WTC11 (cell line): ENCODE measurements at regions not wholly inside any gene's neighbourhood (a gene's known extent, or its start where the extent isn't known, plus 50 kb on each side); places are given as distances from the start of the nearest gene placed in this dataset.

Experiments used
- ESRRA ChIP-seq: sonication (generic); formaldehyde crosslinking; IDR thresholded peaks from 2 replicates; pipeline ENCODE4 v1.8.1; 2022; ENCODE audit warnings: mild to moderate bottlenecking, missing genetic modification reagents, borderline replicate concordance
- ZNF263 ChIP-seq: sonication (generic); formaldehyde crosslinking; IDR thresholded peaks from 2 replicates; pipeline ENCODE4 v1.8.1; 2022; ENCODE audit warnings: low read depth, mild to moderate bottlenecking, moderate library complexity, missing genetic modification reagents
- TF ChIP-seq, protein P1 (sequence below): sonication (generic); formaldehyde crosslinking; IDR thresholded peaks from 2 replicates; pipeline ENCODE4 v1.8.0; 2022; ENCODE audit warnings: mild to moderate bottlenecking, missing genetic modification reagents
- TF ChIP-seq, protein P2 (sequence below): sonication (generic); formaldehyde crosslinking; IDR thresholded peaks from 2 replicates; pipeline ENCODE4 v1.8.0; 2022; ENCODE audit warnings: missing genetic modification reagents
- TF ChIP-seq, protein P3 (sequence below): fragments of 250-450 bp; sonication (Bioruptor Pico); IDR thresholded peaks from 2 replicates; pipeline ENCODE4 v2.1.2; 2022; ENCODE audit warnings: mild to moderate bottlenecking, moderate library complexity

DNA sequence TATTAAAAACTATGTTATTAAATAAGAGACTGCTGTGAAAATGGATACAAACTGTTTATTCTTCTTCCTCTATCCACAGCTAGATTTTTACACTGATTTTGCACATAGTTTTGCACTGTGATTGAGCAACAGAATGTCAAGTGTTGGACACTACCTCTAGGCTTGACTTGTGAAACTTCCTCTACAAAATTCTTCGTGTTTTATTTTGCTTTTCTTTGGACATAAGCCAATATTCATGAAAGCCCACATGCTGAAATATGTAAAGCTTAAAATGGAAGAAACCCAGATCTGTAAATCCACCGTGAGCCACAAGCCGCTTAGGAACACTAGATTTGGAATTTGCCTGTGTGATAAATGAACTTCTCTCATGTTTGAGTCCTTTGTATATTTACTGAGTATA, 849.4 kb downstream of the FSTL5 start:
- TF ChIP-seq, protein P1, sequence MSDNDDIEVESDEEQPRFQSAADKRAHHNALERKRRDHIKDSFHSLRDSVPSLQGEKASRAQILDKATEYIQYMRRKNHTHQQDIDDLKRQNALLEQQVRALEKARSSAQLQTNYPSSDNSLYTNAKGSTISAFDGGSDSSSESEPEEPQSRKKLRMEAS = no peak
- TF ChIP-seq ZNF263 (CRISPR knock-in tag) (no peak), ESRRA (CRISPR knock-in tag) (no peak)
- TF ChIP-seq, protein P2, sequence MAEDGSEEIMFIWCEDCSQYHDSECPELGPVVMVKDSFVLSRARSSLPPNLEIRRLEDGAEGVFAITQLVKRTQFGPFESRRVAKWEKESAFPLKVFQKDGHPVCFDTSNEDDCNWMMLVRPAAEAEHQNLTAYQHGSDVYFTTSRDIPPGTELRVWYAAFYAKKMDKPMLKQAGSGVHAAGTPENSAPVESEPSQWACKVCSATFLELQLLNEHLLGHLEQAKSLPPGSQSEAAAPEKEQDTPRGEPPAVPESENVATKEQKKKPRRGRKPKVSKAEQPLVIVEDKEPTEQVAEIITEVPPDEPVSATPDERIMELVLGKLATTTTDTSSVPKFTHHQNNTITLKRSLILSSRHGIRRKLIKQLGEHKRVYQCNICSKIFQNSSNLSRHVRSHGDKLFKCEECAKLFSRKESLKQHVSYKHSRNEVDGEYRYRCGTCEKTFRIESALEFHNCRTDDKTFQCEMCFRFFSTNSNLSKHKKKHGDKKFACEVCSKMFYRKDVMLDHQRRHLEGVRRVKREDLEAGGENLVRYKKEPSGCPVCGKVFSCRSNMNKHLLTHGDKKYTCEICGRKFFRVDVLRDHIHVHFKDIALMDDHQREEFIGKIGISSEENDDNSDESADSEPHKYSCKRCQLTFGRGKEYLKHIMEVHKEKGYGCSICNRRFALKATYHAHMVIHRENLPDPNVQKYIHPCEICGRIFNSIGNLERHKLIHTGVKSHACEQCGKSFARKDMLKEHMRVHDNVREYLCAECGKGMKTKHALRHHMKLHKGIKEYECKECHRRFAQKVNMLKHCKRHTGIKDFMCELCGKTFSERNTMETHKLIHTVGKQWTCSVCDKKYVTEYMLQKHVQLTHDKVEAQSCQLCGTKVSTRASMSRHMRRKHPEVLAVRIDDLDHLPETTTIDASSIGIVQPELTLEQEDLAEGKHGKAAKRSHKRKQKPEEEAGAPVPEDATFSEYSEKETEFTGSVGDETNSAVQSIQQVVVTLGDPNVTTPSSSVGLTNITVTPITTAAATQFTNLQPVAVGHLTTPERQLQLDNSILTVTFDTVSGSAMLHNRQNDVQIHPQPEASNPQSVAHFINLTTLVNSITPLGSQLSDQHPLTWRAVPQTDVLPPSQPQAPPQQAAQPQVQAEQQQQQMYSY (CRISPR knock-in tag) = no peak
- TF ChIP-seq, protein P3, sequence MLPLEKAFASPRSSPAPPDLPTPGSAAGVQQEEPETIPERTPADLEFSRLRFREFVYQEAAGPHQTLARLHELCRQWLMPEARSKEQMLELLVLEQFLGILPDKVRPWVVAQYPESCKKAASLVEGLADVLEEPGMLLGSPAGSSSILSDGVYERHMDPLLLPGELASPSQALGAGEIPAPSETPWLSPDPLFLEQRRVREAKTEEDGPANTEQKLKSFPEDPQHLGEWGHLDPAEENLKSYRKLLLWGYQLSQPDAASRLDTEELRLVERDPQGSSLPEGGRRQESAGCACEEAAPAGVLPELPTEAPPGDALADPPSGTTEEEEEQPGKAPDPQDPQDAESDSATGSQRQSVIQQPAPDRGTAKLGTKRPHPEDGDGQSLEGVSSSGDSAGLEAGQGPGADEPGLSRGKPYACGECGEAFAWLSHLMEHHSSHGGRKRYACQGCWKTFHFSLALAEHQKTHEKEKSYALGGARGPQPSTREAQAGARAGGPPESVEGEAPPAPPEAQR (CRISPR knock-in tag) = no peak
